ENCODE measurements at regions not wholly inside any gene's neighbourhood (a gene's known extent, or its start where the extent isn't known, plus 50 kb on each side); places are given as distances from the start of the nearest gene placed in this dataset.
A peak's percentile ranks its signal among the peaks of the same experiment; 100 is the strongest.

- TF ChIP-seq CTCF (IDR thresholded peaks at IDR 0.05; ENCODE audit: low read depth, low read length): no peak
- H3K4me3 ChIP-seq (ENCODE audit: low read depth, low read length): no peak overlapping the region
- in situ Hi-C loops (cut with HindIII; ENCODE audit: low sequenced_read_pairs): no loop called here
- DNase-seq (ENCODE audit: low read depth, low spot score): no peak
Measured at GRCh38 chr5:41648996-41649395, 138.6 kb upstream of the PLCXD3 start.

DNA sequence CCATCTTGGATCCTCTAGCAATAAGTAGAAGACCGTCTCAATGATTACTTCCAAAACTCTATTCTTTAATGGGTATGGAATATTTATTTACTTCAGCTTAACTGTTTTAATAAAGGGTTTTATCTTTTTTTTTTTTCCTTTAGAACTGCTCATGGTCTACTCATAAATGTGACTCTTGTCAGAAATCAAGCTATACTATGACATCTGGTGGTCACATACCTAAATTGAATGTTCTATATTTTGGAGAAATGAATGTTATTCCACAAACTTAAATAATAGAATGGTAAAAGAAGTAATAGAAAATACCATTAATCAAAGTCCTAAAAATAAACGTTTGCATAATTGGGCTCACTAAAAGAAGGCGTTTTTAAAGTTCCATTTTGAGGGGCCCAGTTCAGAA lies 131.2 kb upstream of the PLCXD3 start:
- no peak for TF ChIP-seq CTCF (IDR thresholded peaks at IDR 0.05; ENCODE audit: low read depth, low read length)
- in situ Hi-C loops (cut with HindIII; ENCODE audit: low sequenced_read_pairs): no loop called here
- DNase-seq (ENCODE audit: low read depth, low spot score): peak; percentile 15
- no peak overlapping the region for H3K4me3 ChIP-seq (ENCODE audit: low read depth, low read length)

GRCh38 chr5:41638685-41639084 lies 128.3 kb upstream of the PLCXD3 start:
- no peak for DNase-seq (ENCODE audit: low read depth, low spot score)
- in situ Hi-C loops (cut with HindIII; ENCODE audit: low sequenced_read_pairs): no loop called here
- TF ChIP-seq CTCF (IDR thresholded peaks at IDR 0.05; ENCODE audit: low read depth, low read length): no peak
- no peak overlapping the region for H3K4me3 ChIP-seq (ENCODE audit: low read depth, low read length)

GRCh38 chr5:41637869-41638268 lies 127.5 kb upstream of the PLCXD3 start:
- no peak overlapping the region for H3K4me3 ChIP-seq (ENCODE audit: low read depth, low read length)
- no peak for DNase-seq (ENCODE audit: low read depth, low spot score)
- TF ChIP-seq CTCF (IDR thresholded peaks at IDR 0.05; ENCODE audit: low read depth, low read length): peak; percentile 46
- in situ Hi-C loops (cut with HindIII; ENCODE audit: low sequenced_read_pairs): no loop called here

GRCh38 chr5:41637424-41637823 lies 127.0 kb upstream of the PLCXD3 start:
- in situ Hi-C loops (cut with HindIII; ENCODE audit: low sequenced_read_pairs): no loop called here
- TF ChIP-seq CTCF (IDR thresholded peaks at IDR 0.05; ENCODE audit: low read depth, low read length): no peak
- H3K4me3 ChIP-seq (ENCODE audit: low read depth, low read length): no peak overlapping the region
- DNase-seq (ENCODE audit: low read depth, low spot score): no peak

DNA sequence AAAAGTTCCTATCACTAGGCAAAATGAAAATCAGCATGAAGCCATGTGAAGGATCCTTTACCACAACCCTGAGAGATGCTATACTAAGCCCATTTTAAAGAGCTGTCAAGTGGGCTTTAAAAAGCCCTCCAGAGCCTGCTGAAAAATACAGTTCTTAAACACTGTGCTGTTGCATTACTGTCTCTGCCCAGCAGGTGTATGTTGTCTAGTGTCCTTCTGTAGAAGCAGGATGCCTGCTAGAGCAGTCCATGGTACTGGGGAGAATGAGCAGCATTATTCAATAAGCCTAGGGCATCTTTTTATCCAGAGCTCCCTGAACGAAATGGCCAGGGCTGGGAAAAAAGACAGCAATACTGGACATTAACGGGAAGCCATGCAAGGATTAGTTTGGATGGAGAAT lies 126.2 kb upstream of the PLCXD3 start:
- H3K4me3 ChIP-seq (ENCODE audit: low read depth, low read length): no peak overlapping the region
- DNase-seq (ENCODE audit: low read depth, low spot score): peak; percentile 21
- TF ChIP-seq CTCF (IDR thresholded peaks at IDR 0.05; ENCODE audit: low read depth, low read length): peak; percentile 51
- in situ Hi-C loops (cut with HindIII; ENCODE audit: low sequenced_read_pairs): no loop called here

DNA sequence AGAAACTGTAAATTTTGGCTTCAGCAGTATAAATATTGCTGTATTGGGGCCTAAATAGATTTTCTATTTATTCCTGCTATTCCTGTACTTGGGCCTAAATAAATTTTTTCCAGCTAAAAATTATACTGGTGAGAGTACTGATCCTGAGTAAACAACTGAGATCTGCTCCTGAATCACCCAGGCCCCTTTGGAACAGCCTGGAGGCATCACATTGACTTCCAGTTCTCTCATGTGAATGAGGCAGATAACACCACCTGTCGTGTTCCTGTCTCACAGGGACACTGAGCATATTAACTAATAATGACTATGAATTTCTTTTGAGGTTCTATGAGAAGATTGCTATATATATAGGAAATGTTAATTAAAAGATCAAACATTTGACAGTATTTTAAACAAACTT lies 119.5 kb upstream of the PLCXD3 start:
- in situ Hi-C loops (cut with HindIII; ENCODE audit: low sequenced_read_pairs): no loop called here

More for the DNA sequence above, 119.5 kb upstream of the PLCXD3 start:
- no peak for DNase-seq (ENCODE audit: low read depth, low spot score)
- TF ChIP-seq CTCF (IDR thresholded peaks at IDR 0.05; ENCODE audit: low read depth, low read length): no peak
- H3K4me3 ChIP-seq (ENCODE audit: low read depth, low read length): no peak overlapping the region
